ENCODE measurements at regions not wholly inside any gene's neighbourhood (a gene's known extent, or its start where the extent isn't known, plus 50 kb on each side); places are given as distances from the start of the nearest gene placed in this dataset.

DNA sequence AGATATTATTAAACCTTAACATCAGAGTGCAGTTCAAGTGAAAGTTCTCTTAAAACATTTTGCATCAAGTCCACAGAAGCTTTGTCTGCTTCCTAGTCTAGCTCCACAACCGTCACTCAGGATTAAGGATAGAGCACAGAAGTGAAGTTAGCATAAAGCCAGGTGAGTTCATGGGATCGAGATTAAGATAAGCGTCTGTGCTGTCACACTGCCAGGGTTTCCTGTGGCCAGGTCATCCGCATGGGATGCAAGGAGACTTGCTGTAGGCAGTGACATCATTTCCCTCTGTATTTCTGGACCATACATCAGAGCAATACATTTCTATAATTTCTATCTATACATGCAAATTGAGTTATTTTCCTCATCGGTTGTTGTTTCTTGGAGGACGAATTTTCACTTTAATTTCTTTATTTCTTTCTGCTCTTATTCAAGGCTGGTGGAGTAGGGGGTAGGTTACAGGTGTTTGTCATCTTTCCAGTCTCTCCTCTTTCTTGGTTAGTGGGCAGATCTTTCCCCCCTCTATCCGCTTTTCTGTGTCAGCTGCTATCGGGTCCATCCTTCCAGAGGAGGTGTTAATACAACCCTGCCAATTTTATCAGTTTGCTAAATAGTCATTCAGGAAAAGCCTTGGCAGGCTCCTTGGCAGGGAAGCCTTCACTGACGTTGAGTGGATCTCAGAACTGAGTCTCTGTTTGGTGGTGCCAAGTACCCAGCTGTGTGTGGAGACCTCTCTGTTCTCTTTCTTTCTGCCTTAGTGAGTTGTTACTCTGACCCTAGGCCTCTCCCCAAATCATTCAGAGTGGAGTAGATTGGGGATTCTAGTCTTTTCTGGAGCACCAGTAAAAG, 307.6 kb upstream of the MAP3K7 start:
- Histone ChIP-seq H2AFZ (ENCODE audit: control insufficient read depth, low read length) (peak overlapping the region; percentile 23), H3K9me3 (ENCODE audit: control insufficient read depth, low read depth, low read length) (no peaks in the 10 kb centered on the region), H3K9me1 (ENCODE audit: control insufficient read depth, extremely low read depth, insufficient read depth, low read length) (no peaks in the 10 kb centered on the region), H3K27ac (ENCODE audit: control insufficient read depth, insufficient read depth, low read length) (no peak overlapping the region), H3K36me3 (ENCODE audit: control insufficient read depth in 2 of 2, extremely low read depth in 1 of 2, insufficient read depth in 2 of 2, low read length in 2 of 2) (no peaks in the 10 kb centered on the region), H3K79me2 (ENCODE audit: control insufficient read depth, insufficient read depth, low read length) (no peaks in the 10 kb centered on the region), H3K9ac (ENCODE audit: control insufficient read depth, extremely low read depth, insufficient read depth, low read length) (no peak overlapping the region), H3K27me3 (ENCODE audit: control insufficient read depth, extremely low read depth, insufficient read depth, low read length) (no peaks in the 10 kb centered on the region), H3K4me2 (ENCODE audit: control insufficient read depth, extremely low read depth, insufficient read depth, low read depth, low read length) (no peak overlapping the region), H4K20me1 (ENCODE audit: control insufficient read depth, extremely low read depth, insufficient read depth, low read length) (no peaks in the 10 kb centered on the region), H3K4me3 (ENCODE audit: control insufficient read depth in 2 of 3, extremely low read depth in 1 of 3, insufficient read depth in 2 of 3, low read depth in 1 of 3, low read length in 3 of 3) (no peak overlapping the region), H3K4me1 (ENCODE audit: control insufficient read depth, extremely low read depth, insufficient read depth, low read length) (no peaks in the 10 kb centered on the region)
- no peak for DNase-seq (ENCODE audit: low read depth, low spot score)
- peak; percentile 41 for FAIRE-seq
- dilution Hi-C loops (cut with MboI; ENCODE audit: extremely low pct_ligation_motif_present, low sequenced_read_pairs) = no loop called here
- TF ChIP-seq, protein P1, sequence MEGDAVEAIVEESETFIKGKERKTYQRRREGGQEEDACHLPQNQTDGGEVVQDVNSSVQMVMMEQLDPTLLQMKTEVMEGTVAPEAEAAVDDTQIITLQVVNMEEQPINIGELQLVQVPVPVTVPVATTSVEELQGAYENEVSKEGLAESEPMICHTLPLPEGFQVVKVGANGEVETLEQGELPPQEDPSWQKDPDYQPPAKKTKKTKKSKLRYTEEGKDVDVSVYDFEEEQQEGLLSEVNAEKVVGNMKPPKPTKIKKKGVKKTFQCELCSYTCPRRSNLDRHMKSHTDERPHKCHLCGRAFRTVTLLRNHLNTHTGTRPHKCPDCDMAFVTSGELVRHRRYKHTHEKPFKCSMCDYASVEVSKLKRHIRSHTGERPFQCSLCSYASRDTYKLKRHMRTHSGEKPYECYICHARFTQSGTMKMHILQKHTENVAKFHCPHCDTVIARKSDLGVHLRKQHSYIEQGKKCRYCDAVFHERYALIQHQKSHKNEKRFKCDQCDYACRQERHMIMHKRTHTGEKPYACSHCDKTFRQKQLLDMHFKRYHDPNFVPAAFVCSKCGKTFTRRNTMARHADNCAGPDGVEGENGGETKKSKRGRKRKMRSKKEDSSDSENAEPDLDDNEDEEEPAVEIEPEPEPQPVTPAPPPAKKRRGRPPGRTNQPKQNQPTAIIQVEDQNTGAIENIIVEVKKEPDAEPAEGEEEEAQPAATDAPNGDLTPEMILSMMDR (optimal IDR thresholded peaks at IDR 0.05 in 1 of 3, IDR thresholded peaks at IDR 0.05 in 1 of 3, conservative IDR thresholded peaks at IDR 0.05 in 1 of 3; ENCODE audit: extremely low read depth in 1 of 3, insufficient read depth in 2 of 3, low read length in 3 of 3) = no peak
- TF ChIP-seq EZH2 (IDR thresholded peaks at IDR 0.05; ENCODE audit: low read length) = no peak

DNA sequence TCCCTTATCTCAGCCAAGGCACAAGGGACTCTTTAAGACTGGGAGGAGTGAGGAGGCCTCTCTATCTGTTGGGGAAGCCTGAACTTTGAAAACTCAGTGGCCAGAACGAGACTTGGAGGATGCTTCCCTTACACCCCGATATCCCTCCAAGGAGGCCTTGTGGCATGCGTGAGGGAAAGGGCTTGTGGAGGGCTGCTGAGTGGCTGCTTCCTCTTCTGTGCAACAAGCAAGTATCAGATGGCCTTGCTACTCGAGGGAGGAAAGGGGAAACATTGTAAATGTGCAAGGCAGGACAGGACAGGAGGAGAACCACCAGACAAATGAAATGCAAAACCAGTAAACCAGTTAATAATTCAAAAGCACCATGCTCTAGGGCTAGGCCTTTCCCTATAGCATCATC, 306.5 kb upstream of the MAP3K7 start:
- no peaks in the 10 kb centered on the region for H3K4me1 ChIP-seq (ENCODE audit: control insufficient read depth, extremely low read depth, insufficient read depth, low read length)
- DNase-seq (ENCODE audit: low read depth, low spot score) (no peak), FAIRE-seq (peak; percentile 41)
- no peaks in the 10 kb centered on the region for H4K20me1 ChIP-seq (ENCODE audit: control insufficient read depth, extremely low read depth, insufficient read depth, low read length)
- no peaks in the 10 kb centered on the region for H3K9me1 ChIP-seq (ENCODE audit: control insufficient read depth, extremely low read depth, insufficient read depth, low read length)
- TF ChIP-seq EZH2 (IDR thresholded peaks at IDR 0.05; ENCODE audit: low read length) = no peak
- TF ChIP-seq, protein P1 (optimal IDR thresholded peaks at IDR 0.05 in 1 of 3, IDR thresholded peaks at IDR 0.05 in 1 of 3, conservative IDR thresholded peaks at IDR 0.05 in 1 of 3; ENCODE audit: extremely low read depth in 1 of 3, insufficient read depth in 2 of 3, low read length in 3 of 3) = no peak
- no peaks in the 10 kb centered on the region for H3K27me3 ChIP-seq (ENCODE audit: control insufficient read depth, extremely low read depth, insufficient read depth, low read length)
- H3K4me2 ChIP-seq (ENCODE audit: control insufficient read depth, extremely low read depth, insufficient read depth, low read depth, low read length) = no peak overlapping the region
- H3K9me3 ChIP-seq (ENCODE audit: control insufficient read depth, low read depth, low read length) = no peaks in the 10 kb centered on the region
- no peak overlapping the region for H3K27ac ChIP-seq (ENCODE audit: control insufficient read depth, insufficient read depth, low read length)
- no peaks in the 10 kb centered on the region for H3K79me2 ChIP-seq (ENCODE audit: control insufficient read depth, insufficient read depth, low read length)
- H2AFZ ChIP-seq (ENCODE audit: control insufficient read depth, low read length) = no peak overlapping the region
- no peaks in the 10 kb centered on the region for H3K36me3 ChIP-seq (ENCODE audit: control insufficient read depth in 2 of 2, extremely low read depth in 1 of 2, insufficient read depth in 2 of 2, low read length in 2 of 2)
- dilution Hi-C loops (cut with MboI; ENCODE audit: extremely low pct_ligation_motif_present, low sequenced_read_pairs) = no loop called here
- no peak overlapping the region for H3K4me3 ChIP-seq (ENCODE audit: control insufficient read depth in 2 of 3, extremely low read depth in 1 of 3, insufficient read depth in 2 of 3, low read depth in 1 of 3, low read length in 3 of 3)
- no peak overlapping the region for H3K9ac ChIP-seq (ENCODE audit: control insufficient read depth, extremely low read depth, insufficient read depth, low read length)

All from keratinocyte (primary cell).